ENCODE measurements at regions not wholly inside any gene's neighbourhood (a gene's known extent, or its start where the extent isn't known, plus 50 kb on each side); places are given as distances from the start of the nearest gene placed in this dataset.

GRCh38 chr9:87803166-87803565 is 77.2 kb downstream of the CTSL start:
- peaks cover 3% of the 10 kb centered on the region for H3K27me3 Mint-ChIP-seq
- no peak for DNase-seq
- H3K9me3 Mint-ChIP-seq = peaks cover 4% of the 10 kb centered on the region
- no peaks in the 10 kb centered on the region for H3K36me3 Mint-ChIP-seq (ENCODE audit: low read depth)
- no peak overlapping the region for H3K27ac Mint-ChIP-seq
- no peaks in the 10 kb centered on the region for H3K4me1 Mint-ChIP-seq
- ChIA-PET POLR2A (no interaction called here), CTCF (no interaction called here)
- H3K4me3 Mint-ChIP-seq = no peak overlapping the region

GRCh38 chr9:87803623-87804345 is 77.9 kb downstream of the CTSL start:
- no peak for DNase-seq
- ChIA-PET CTCF (interaction anchor here (1.2 kb wide), 1 partner anchor 9 kb away, joined by 4 read pairs; no protein-coding TSS in a partner anchor), POLR2A (no interaction called here)
- Mint-ChIP-seq H3K27me3 (peaks cover 5% of the 10 kb centered on the region), H3K27ac (no peak overlapping the region), H3K4me1 (no peaks in the 10 kb centered on the region), H3K9me3 (peaks cover 9% of the 10 kb centered on the region), H3K36me3 (ENCODE audit: low read depth) (no peaks in the 10 kb centered on the region), H3K4me3 (no peak overlapping the region)

GRCh38 chr9:87805259-87805658 is 77.4 kb upstream of the SPATA31E1 start:
- CTCF ChIA-PET = interaction anchor here (1.1 kb wide), 1 partner anchor 10 kb away, joined by 4 read pairs; no protein-coding TSS in a partner anchor
- H3K4me1 Mint-ChIP-seq = no peaks in the 10 kb centered on the region
- no peak overlapping the region for H3K27ac Mint-ChIP-seq
- H3K27me3 Mint-ChIP-seq = peaks cover 5% of the 10 kb centered on the region
- H3K36me3 Mint-ChIP-seq (ENCODE audit: low read depth) = no peaks in the 10 kb centered on the region
- peaks cover 17% of the 10 kb centered on the region for H3K9me3 Mint-ChIP-seq
- H3K4me3 Mint-ChIP-seq = no peak overlapping the region
- DNase-seq = no peak
- POLR2A ChIA-PET = no interaction called here

- ChIA-PET POLR2A (no interaction called here), CTCF (no interaction called here)
- peaks cover 17% of the 10 kb centered on the region for H3K4me1 Mint-ChIP-seq
- no peak overlapping the region for H3K27ac Mint-ChIP-seq
- peaks cover 17% of the 10 kb centered on the region for H3K9me3 Mint-ChIP-seq
- H3K27me3 Mint-ChIP-seq = peaks cover 5% of the 10 kb centered on the region
- DNase-seq = no peak
- no peaks in the 10 kb centered on the region for H3K36me3 Mint-ChIP-seq (ENCODE audit: low read depth)
- no peak overlapping the region for H3K4me3 Mint-ChIP-seq
These were observed 72.7 kb upstream of the SPATA31E1 start for GRCh38 chr9:87810008-87810407.

- Mint-ChIP-seq H3K36me3 (ENCODE audit: low read depth) (no peaks in the 10 kb centered on the region), H3K4me1 (peaks cover 17% of the 10 kb centered on the region), H3K9me3 (peaks cover 17% of the 10 kb centered on the region), H3K27ac (no peak overlapping the region), H3K4me3 (no peak overlapping the region), H3K27me3 (peaks cover 5% of the 10 kb centered on the region)
- ChIA-PET POLR2A (no interaction called here), CTCF (no interaction called here)
- no peak for DNase-seq
These were observed 71.9 kb upstream of the SPATA31E1 start for GRCh38 chr9:87810679-87811178.

- H3K4me1 Mint-ChIP-seq = peaks cover 17% of the 10 kb centered on the region
- no peak overlapping the region for H3K27ac Mint-ChIP-seq
- H3K4me3 Mint-ChIP-seq = no peak overlapping the region
- H3K36me3 Mint-ChIP-seq (ENCODE audit: low read depth) = no peaks in the 10 kb centered on the region
- CTCF ChIA-PET = interaction anchor here (1.1 to 1.4 kb wide), 4 partner anchors 8 to 17 kb away, joined by 3 to 4 read pairs (median 4); no protein-coding TSS in a partner anchor
- no peak for DNase-seq
- H3K9me3 Mint-ChIP-seq = peaks cover 17% of the 10 kb centered on the region
- POLR2A ChIA-PET = no interaction called here
- peaks cover 7% of the 10 kb centered on the region for H3K27me3 Mint-ChIP-seq
These were observed 70.1 kb upstream of the SPATA31E1 start for GRCh38 chr9:87812375-87813118.

GRCh38 chr9:87813119-87813463 is 69.6 kb upstream of the SPATA31E1 start:
- H3K27ac Mint-ChIP-seq = no peak overlapping the region

GRCh38 chr9:87816036-87816435 is 66.6 kb upstream of the SPATA31E1 start:
- ChIA-PET CTCF (interaction anchor here (0.7 kb wide), 1 partner anchor 107 kb away, joined by 3 read pairs; no protein-coding TSS in a partner anchor), POLR2A (no interaction called here)
- Mint-ChIP-seq H3K36me3 (ENCODE audit: low read depth) (no peaks in the 10 kb centered on the region), H3K27me3 (peaks cover 2% of the 10 kb centered on the region), H3K9me3 (no peaks in the 10 kb centered on the region), H3K4me3 (no peak overlapping the region), H3K4me1 (peaks cover 16% of the 10 kb centered on the region), H3K27ac (no peak overlapping the region)
- no peak for DNase-seq

More at GRCh38 chr9:87813119-87813463, 69.6 kb upstream of the SPATA31E1 start:
- DNase-seq = no peak
- H3K27me3 Mint-ChIP-seq = peaks cover 4% of the 10 kb centered on the region
- H3K4me3 Mint-ChIP-seq = no peak overlapping the region
- ChIA-PET POLR2A (no interaction called here), CTCF (interaction anchor here (1.3 to 1.4 kb wide), 2 partner anchors 9 kb away, joined by 3 to 4 read pairs; no protein-coding TSS in a partner anchor)
- H3K9me3 Mint-ChIP-seq = peaks cover 13% of the 10 kb centered on the region
- H3K4me1 Mint-ChIP-seq = peaks cover 17% of the 10 kb centered on the region
- no peaks in the 10 kb centered on the region for H3K36me3 Mint-ChIP-seq (ENCODE audit: low read depth)

- H3K27ac Mint-ChIP-seq = no peak overlapping the region
- no peak for DNase-seq
- peaks cover 2% of the 10 kb centered on the region for H3K27me3 Mint-ChIP-seq
- H3K4me1 Mint-ChIP-seq = no peaks in the 10 kb centered on the region
- H3K36me3 Mint-ChIP-seq (ENCODE audit: low read depth) = no peaks in the 10 kb centered on the region
- ChIA-PET CTCF (interaction anchor here (1.0 kb wide), 2 partner anchors 16 to 140 kb away, joined by 3 read pairs; no protein-coding TSS in a partner anchor), POLR2A (no interaction called here)
- no peak overlapping the region for H3K4me3 Mint-ChIP-seq
- H3K9me3 Mint-ChIP-seq = no peaks in the 10 kb centered on the region
These were observed 64.4 kb upstream of the SPATA31E1 start for GRCh38 chr9:87818308-87818707.

- no peak overlapping the region for H3K27ac Mint-ChIP-seq
- no peak for DNase-seq
- no peaks in the 10 kb centered on the region for H3K4me1 Mint-ChIP-seq
- H3K4me3 Mint-ChIP-seq = no peak overlapping the region
- H3K9me3 Mint-ChIP-seq = no peaks in the 10 kb centered on the region
- H3K27me3 Mint-ChIP-seq = peaks cover 3% of the 10 kb centered on the region
- CTCF ChIA-PET = no interaction called here
- POLR2A ChIA-PET = no interaction called here
- H3K36me3 Mint-ChIP-seq (ENCODE audit: low read depth) = no peaks in the 10 kb centered on the region
These were observed 58.3 kb upstream of the SPATA31E1 start for GRCh38 chr9:87824216-87824875.

- Mint-ChIP-seq H3K4me3 (no peak overlapping the region), H3K9me3 (no peaks in the 10 kb centered on the region), H3K27me3 (peaks cover 7% of the 10 kb centered on the region), H3K4me1 (no peaks in the 10 kb centered on the region), H3K36me3 (ENCODE audit: low read depth) (no peaks in the 10 kb centered on the region), H3K27ac (no peak overlapping the region)
- ChIA-PET POLR2A (no interaction called here), CTCF (no interaction called here)
- DNase-seq = no peak
These were observed 57.8 kb upstream of the SPATA31E1 start for GRCh38 chr9:87824886-87825285.

GRCh38 chr9:87826331-87826730 is 56.3 kb upstream of the SPATA31E1 start:
- Mint-ChIP-seq H3K9me3 (no peaks in the 10 kb centered on the region), H3K4me3 (no peak overlapping the region), H3K27ac (no peak overlapping the region), H3K27me3 (peaks cover 9% of the 10 kb centered on the region), H3K36me3 (ENCODE audit: low read depth) (no peaks in the 10 kb centered on the region), H3K4me1 (no peaks in the 10 kb centered on the region)
- POLR2A ChIA-PET = no interaction called here
- DNase-seq = no peak
- CTCF ChIA-PET = interaction anchor here (0.8 kb wide), 1 partner anchor 14 kb away, joined by 3 read pairs; no protein-coding TSS in a partner anchor

- no peaks in the 10 kb centered on the region for H3K4me1 Mint-ChIP-seq
- CTCF ChIA-PET = interaction anchor here (0.8 kb wide), 1 partner anchor 15 kb away, joined by 3 read pairs; no protein-coding TSS in a partner anchor
These were observed 55.3 kb upstream of the SPATA31E1 start for GRCh38 chr9:87827341-87827740.

More at GRCh38 chr9:87827341-87827740, 55.3 kb upstream of the SPATA31E1 start:
- POLR2A ChIA-PET = no interaction called here
- Mint-ChIP-seq H3K9me3 (no peaks in the 10 kb centered on the region), H3K4me3 (no peak overlapping the region), H3K27me3 (peaks cover 9% of the 10 kb centered on the region), H3K36me3 (ENCODE audit: low read depth) (no peaks in the 10 kb centered on the region), H3K27ac (no peak overlapping the region)
- DNase-seq = no peak
